H1 (cell line): ENCODE measurements at regions not wholly inside any gene's neighbourhood (a gene's known extent, or its start where the extent isn't known, plus 50 kb on each side); places are given as distances from the start of the nearest gene placed in this dataset.

Source experiments
- CHD7 ChIP-seq: fragments of 300-600 bp; sonication (generic); IDR thresholded peaks from 2 replicates; pipeline ENCODE4 v1.7.1; 2012; ENCODE audit warnings: low read length, moderate library complexity, mild to moderate bottlenecking, inconsistent platforms; ENCODE audit not compliant: insufficient replicate concordance

GRCh38 chr19:46955813-46956371, 63.7 kb upstream of the NPAS1 start (continued):
- no peak for TF ChIP-seq CHD7
- TF ChIP-seq, all 59 proteins: peak for 0
